HepG2 (cell line): ENCODE measurements at regions not wholly inside any gene's neighbourhood (a gene's known extent, or its start where the extent isn't known, plus 50 kb on each side); places are given as distances from the start of the nearest gene placed in this dataset.
A peak's percentile ranks its signal among the peaks of the same experiment; 100 is the strongest.

Experiments
- ARNTL ChIP-seq: sonication (generic); formaldehyde crosslinking; IDR thresholded peaks from 2 replicates; pipeline ENCODE4 v1.4.0; 2020; ENCODE audit warnings: mild to moderate bottlenecking, missing genetic modification reagents
- BRD4 ChIP-seq: sonication (generic); formaldehyde crosslinking; IDR thresholded peaks from 2 replicates; pipeline ENCODE4 v1.4.0; 2020; ENCODE audit warnings: missing genetic modification reagents
- BRF2 ChIP-seq: sonication (generic); formaldehyde crosslinking; IDR thresholded peaks from 2 replicates; pipeline ENCODE4 v1.8.1; 2022; ENCODE audit warnings: mild to moderate bottlenecking, missing genetic modification reagents
- CCAR2 ChIP-seq: fragments of 200-400 bp; formaldehyde crosslinking; optimal IDR thresholded peaks from 2 replicates; pipeline ENCODE3; 2018; ENCODE audit warnings: low read depth, mild to moderate bottlenecking, low read length, moderate library complexity
- CEBPZ ChIP-seq: IDR thresholded peaks from 2 replicates; pipeline ENCODE4 v1.6.1; 2012; ENCODE audit warnings: low read length, improper control_type of control experiment
- DBP ChIP-seq: sonication (generic); formaldehyde crosslinking; IDR thresholded peaks from 2 replicates; pipeline ENCODE4 v1.4.0; 2020; ENCODE audit warnings: missing genetic modification reagents; ENCODE audit errors: not compliant biosample characterization
- EZH2 ChIP-seq: conservative IDR thresholded peaks from 2 replicates; pipeline ENCODE4 v1.6.1; 2012; ENCODE audit warnings: mild to moderate bottlenecking, low read depth, low read length, moderate library complexity
- FOXC1 ChIP-seq: sonication (generic); formaldehyde crosslinking; IDR thresholded peaks from 2 replicates; pipeline ENCODE4 v1.8.0; 2022; ENCODE audit warnings: mild to moderate bottlenecking, missing genetic modification reagents, borderline replicate concordance
- HDAC6 ChIP-seq: fragments of 200-600 bp; sonication (generic); IDR thresholded peaks from 2 replicates; pipeline ENCODE4 v1.7.0; 2017; ENCODE audit warnings: mild to moderate bottlenecking, antibody characterized with exemption, low read length, low read depth
- HOXA3 ChIP-seq: sonication (generic); formaldehyde crosslinking; IDR thresholded peaks from 2 replicates; pipeline ENCODE4 v1.5.0; 2020; ENCODE audit warnings: missing genetic modification reagents
- KMT2A ChIP-seq: sonication (generic); formaldehyde crosslinking; IDR thresholded peaks from 2 replicates; pipeline ENCODE4 v1.4.0; 2020; ENCODE audit warnings: missing genetic modification reagents
- NAIF1 ChIP-seq: sonication (generic); formaldehyde crosslinking; IDR thresholded peaks from 2 replicates; pipeline ENCODE4 v1.5.0; 2020; ENCODE audit warnings: mild to moderate bottlenecking, missing genetic modification reagents, borderline replicate concordance
- PLRG1 ChIP-seq: fragments of 450-650 bp; conservative IDR thresholded peaks from 2 replicates; pipeline ENCODE4 v1.6.1; 2016
- POGZ ChIP-seq: sonication (generic); formaldehyde crosslinking; IDR thresholded peaks from 2 replicates; pipeline ENCODE4 v1.4.0; 2020; ENCODE audit warnings: mild to moderate bottlenecking, missing genetic modification reagents
- XRCC5 ChIP-seq: fragments of 200-400 bp; formaldehyde crosslinking; optimal IDR thresholded peaks from 2 replicates; pipeline ENCODE3; 2017; ENCODE audit warnings: mild to moderate bottlenecking, low read length
- ZBTB7A ChIP-seq: sonication (generic); formaldehyde crosslinking; IDR thresholded peaks from 2 replicates; pipeline ENCODE4 v1.8.0; 2022; ENCODE audit warnings: mild to moderate bottlenecking, missing genetic modification reagents
- ZC3H13 ChIP-seq: sonication (generic); formaldehyde crosslinking; IDR thresholded peaks from 2 replicates; pipeline ENCODE4 v1.8.1; 2023; ENCODE audit warnings: mild to moderate bottlenecking, missing genetic modification reagents, moderate library complexity
- ZNF205 ChIP-seq: IDR thresholded peaks from 2 replicates; pipeline ENCODE4 v1.6.1; 2018; ENCODE audit warnings: missing biosample characterization, missing genetic modification reagents
- ZNF414 ChIP-seq: sonication (generic); formaldehyde crosslinking; IDR thresholded peaks from 2 replicates; pipeline ENCODE4 v1.5.0; 2020; ENCODE audit warnings: missing genetic modification reagents
- ZNF503 ChIP-seq: sonication (generic); formaldehyde crosslinking; IDR thresholded peaks from 2 replicates; pipeline ENCODE4 v1.4.0; 2020; ENCODE audit warnings: missing genetic modification reagents
- ZNF577 ChIP-seq: sonication (generic); formaldehyde crosslinking; IDR thresholded peaks from 2 replicates; pipeline ENCODE4 v1.4.0; 2020; ENCODE audit warnings: mild to moderate bottlenecking, low read depth, missing genetic modification reagents, borderline replicate concordance

GRCh38 chr18:34976899-34977837, 64.0 kb upstream of the MAPRE2 start (continued):
- TF ChIP-seq ARNTL (CRISPR knock-in tag), result peak; percentile 83; the same call in 1 of the 2 replicates
- TF ChIP-seq NAIF1 (CRISPR knock-in tag), result 0 out of 2 replicates have a peak, but pooled peaks have one; percentile 21
- TF ChIP-seq ZBTB7A (CRISPR knock-in tag), result peak; percentile 9; the same call in 1 of the 2 replicates
- peak; percentile 49 for TF ChIP-seq HOXA3 (CRISPR knock-in tag)
- no peak for TF ChIP-seq XRCC5
- TF ChIP-seq HDAC6, result no peak
- no peak; the same call in 1 of the 2 replicates for TF ChIP-seq ZNF503
- TF ChIP-seq ZC3H13 (CRISPR knock-in tag), result no peak
- no peak for TF ChIP-seq ZNF577 (CRISPR knock-in tag)
- no peak for TF ChIP-seq CCAR2
- no peak; the same call in 1 of the 2 replicates for TF ChIP-seq ZNF414 (CRISPR knock-in tag)
- no peak for TF ChIP-seq PLRG1
- TF ChIP-seq BRF2 (CRISPR knock-in tag), result 0 out of 2 replicates have a peak, but pooled peaks have one; percentile 28
- no peak for TF ChIP-seq ZNF205
- no peak; the same call in 1 of the 2 replicates for TF ChIP-seq KMT2A (CRISPR knock-in tag)
- no peak for TF ChIP-seq DBP (CRISPR knock-in tag)
- no peak for TF ChIP-seq CEBPZ
- no peak for TF ChIP-seq BRD4 (CRISPR knock-in tag)
- peak; percentile 27; the same call in 1 of the 2 replicates for TF ChIP-seq POGZ (CRISPR knock-in tag)
- TF ChIP-seq FOXC1 (CRISPR knock-in tag), result no peak
- no peak for TF ChIP-seq EZH2
